ENCODE measurements at regions not wholly inside any gene's neighbourhood (a gene's known extent, or its start where the extent isn't known, plus 50 kb on each side); places are given as distances from the start of the nearest gene placed in this dataset.

DNA sequence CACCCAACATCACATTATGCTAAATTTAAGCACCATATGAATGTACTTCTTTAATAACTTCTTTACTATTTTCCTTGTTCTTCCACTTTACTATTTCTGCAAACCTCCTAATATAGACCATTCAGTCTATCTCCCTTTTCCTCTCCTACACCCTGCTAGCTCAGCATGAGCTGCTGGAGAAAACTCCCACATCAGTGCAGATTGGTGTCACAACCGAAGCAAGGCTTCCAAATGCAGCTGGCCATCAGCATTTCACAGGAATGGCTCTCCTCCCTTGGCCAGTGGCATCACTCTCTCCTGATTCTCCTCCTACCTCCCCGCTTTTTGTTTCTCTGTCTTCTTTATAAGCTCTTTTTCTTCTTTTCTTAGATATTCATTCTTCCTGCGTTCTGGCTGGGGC is 118.7 kb upstream of the ZC3H12C start:
- Histone ChIP-seq H3K4me1 (ENCODE audit: control insufficient read depth in 1 of 2, insufficient read depth in 2 of 2, low read depth in 1 of 2, low read length in 1 of 2) (peaks cover 0 to 29% of the 10 kb centered on the region in 2 experiments; a peak in 1 of 4 replicates), H3K4me2 (no peak overlapping the region), H3K36me3 (replicated peaks in 1 of 2; ENCODE audit: control insufficient read depth in 1 of 2, insufficient read depth in 2 of 2, low read length in 1 of 2) (no peaks in the 10 kb centered on the region), H3K79me2 (ENCODE audit: insufficient read depth) (no peaks in the 10 kb centered on the region), H3K27ac (ENCODE audit: low read depth in 2 of 2, low read length in 1 of 2) (no peak overlapping the region), H3F3A (replicated peaks; ENCODE audit: insufficient read depth) (no peaks in the 10 kb centered on the region), H3K27me3 (ENCODE audit: insufficient read depth) (no peaks in the 10 kb centered on the region), H3K9ac (no peak overlapping the region), H3K9me3 (no peaks in the 10 kb centered on the region), H3K9me2 (no peaks in the 10 kb centered on the region), H3K4me3 (ENCODE audit: low read depth in 2 of 2, low read length in 1 of 2) (no peak overlapping the region), H4K20me1 (ENCODE audit: insufficient read depth) (no peaks in the 10 kb centered on the region), H2AFZ (ENCODE audit: low read depth) (no peak overlapping the region)
- DNase-seq = no peak
- TF ChIP-seq NRF1 (IDR thresholded peaks at IDR 0.05; ENCODE audit: low read depth, low read length) (no peak), MEF2A (IDR thresholded peaks at IDR 0.05; ENCODE audit: borderline replicate concordance, low read depth) (no peak), GABPA (IDR thresholded peaks at IDR 0.05; ENCODE audit: low read depth) (no peak)
- POLR2A ChIA-PET = no interaction called here
- 31% methylated on average over 3 of the region's 3 CpGs for WGBS (ENCODE audit: low lambda C conversion rate)
- CTCF ChIA-PET = interaction anchor here (0.6 to 1.3 kb wide), 2 partner anchors 10 to 1276 kb away, joined by 3 read pairs; no protein-coding TSS in a partner anchor

DNA sequence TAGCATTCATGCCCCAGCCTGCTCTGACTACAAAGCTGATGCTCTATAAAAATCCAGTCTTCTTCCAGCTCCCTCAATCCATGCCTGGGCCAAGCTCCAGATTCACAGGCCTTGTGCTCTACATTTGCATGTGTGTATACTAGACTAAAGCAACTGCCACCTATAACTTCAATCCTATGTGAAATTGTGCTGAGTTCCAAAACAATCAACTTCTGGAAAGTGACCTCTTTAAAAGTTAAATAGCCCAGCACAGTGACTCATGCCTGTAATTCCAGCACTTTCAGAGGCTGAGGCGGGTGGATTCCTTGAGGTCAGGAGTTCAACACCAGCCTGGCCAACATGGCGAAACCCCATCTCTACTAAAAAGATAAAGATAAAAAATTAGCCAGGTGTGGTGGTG is 114.3 kb upstream of the ZC3H12C start:
- Histone ChIP-seq H3K36me3 (replicated peaks in 1 of 2; ENCODE audit: control insufficient read depth in 1 of 2, insufficient read depth in 2 of 2, low read length in 1 of 2) (no peaks in the 10 kb centered on the region), H3K4me3 (ENCODE audit: low read depth in 2 of 2, low read length in 1 of 2) (no peak overlapping the region), H3K4me1 (ENCODE audit: control insufficient read depth in 1 of 2, insufficient read depth in 2 of 2, low read depth in 1 of 2, low read length in 1 of 2) (0 out of 4 replicates have a peak, but pooled peaks cover 0 to 7% of the 10 kb centered on the region in 2 experiments), H3K9me2 (no peaks in the 10 kb centered on the region), H3K27me3 (ENCODE audit: insufficient read depth) (no peaks in the 10 kb centered on the region), H3K79me2 (ENCODE audit: insufficient read depth) (no peaks in the 10 kb centered on the region), H3K9ac (no peak overlapping the region), H3F3A (replicated peaks; ENCODE audit: insufficient read depth) (no peaks in the 10 kb centered on the region), H3K27ac (ENCODE audit: low read depth in 2 of 2, low read length in 1 of 2) (no peak overlapping the region), H2AFZ (ENCODE audit: low read depth) (no peak overlapping the region), H3K4me2 (no peak overlapping the region), H4K20me1 (ENCODE audit: insufficient read depth) (no peaks in the 10 kb centered on the region), H3K9me3 (no peaks in the 10 kb centered on the region)
- TF ChIP-seq, protein P1, sequence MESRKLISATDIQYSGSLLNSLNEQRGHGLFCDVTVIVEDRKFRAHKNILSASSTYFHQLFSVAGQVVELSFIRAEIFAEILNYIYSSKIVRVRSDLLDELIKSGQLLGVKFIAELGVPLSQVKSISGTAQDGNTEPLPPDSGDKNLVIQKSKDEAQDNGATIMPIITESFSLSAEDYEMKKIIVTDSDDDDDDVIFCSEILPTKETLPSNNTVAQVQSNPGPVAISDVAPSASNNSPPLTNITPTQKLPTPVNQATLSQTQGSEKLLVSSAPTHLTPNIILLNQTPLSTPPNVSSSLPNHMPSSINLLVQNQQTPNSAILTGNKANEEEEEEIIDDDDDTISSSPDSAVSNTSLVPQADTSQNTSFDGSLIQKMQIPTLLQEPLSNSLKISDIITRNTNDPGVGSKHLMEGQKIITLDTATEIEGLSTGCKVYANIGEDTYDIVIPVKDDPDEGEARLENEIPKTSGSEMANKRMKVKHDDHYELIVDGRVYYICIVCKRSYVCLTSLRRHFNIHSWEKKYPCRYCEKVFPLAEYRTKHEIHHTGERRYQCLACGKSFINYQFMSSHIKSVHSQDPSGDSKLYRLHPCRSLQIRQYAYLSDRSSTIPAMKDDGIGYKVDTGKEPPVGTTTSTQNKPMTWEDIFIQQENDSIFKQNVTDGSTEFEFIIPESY (IDR thresholded peaks at IDR 0.05; ENCODE audit: borderline replicate concordance, low read depth) = no peak
- no peak for TF ChIP-seq EP300 (IDR thresholded peaks at IDR 0.05; ENCODE audit: borderline replicate concordance in 1 of 2, low read depth in 1 of 2, low read length in 1 of 2)
- TF ChIP-seq RXRA (IDR thresholded peaks at IDR 0.05; ENCODE audit: borderline replicate concordance, low read depth) = no peak
- DNase-seq = no peak
- CTCF ChIA-PET = no interaction called here
- POLR2A ChIA-PET = no interaction called here
- 52% methylated on average over 2 of the region's 2 CpGs for WGBS (ENCODE audit: low lambda C conversion rate)

DNA sequence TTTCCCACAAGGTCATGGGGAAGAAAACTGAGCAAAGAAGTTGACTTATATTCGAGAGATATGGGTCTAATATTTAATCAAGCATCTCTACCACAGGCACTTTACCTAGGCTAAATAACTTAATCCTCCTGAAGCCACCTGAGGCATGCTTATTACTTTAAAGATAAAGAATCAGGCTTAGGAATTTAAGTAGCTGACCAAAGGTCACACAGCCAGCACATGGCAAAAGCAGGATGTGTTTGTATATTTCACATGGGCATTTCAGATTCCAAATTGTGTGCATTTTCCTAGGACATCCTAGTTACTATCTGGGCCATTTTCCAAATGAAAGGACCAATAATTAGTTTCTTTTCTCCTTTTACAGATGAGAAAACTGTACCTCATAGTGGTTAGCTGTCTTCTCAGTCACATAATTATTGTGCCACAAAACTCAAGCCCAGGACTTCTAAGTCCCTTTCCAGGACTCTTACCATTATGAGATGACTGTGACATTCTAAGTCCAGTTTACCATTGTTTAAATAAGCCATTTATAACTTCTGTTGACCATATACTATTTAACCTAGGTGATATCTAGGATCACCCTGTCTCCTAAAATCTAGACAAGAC is 112.1 kb upstream of the ZC3H12C start:
- H3K9me3 ChIP-seq = no peaks in the 10 kb centered on the region
- no peak overlapping the region for H2AFZ ChIP-seq (ENCODE audit: low read depth)
- no peaks in the 10 kb centered on the region for H3K36me3 ChIP-seq (replicated peaks in 1 of 2; ENCODE audit: control insufficient read depth in 1 of 2, insufficient read depth in 2 of 2, low read length in 1 of 2)
- 0% methylated on average over 1 of the region's 1 CpG for WGBS (ENCODE audit: low lambda C conversion rate)
- DNase-seq = no peak
- POLR2A ChIA-PET = no interaction called here
- H3K4me2 ChIP-seq = no peak overlapping the region
- CTCF ChIA-PET = interaction anchor here (1.5 kb wide), 1 partner anchor 10 kb away, joined by 4 read pairs; no protein-coding TSS in a partner anchor
- no peak overlapping the region for H3K9ac ChIP-seq
- H3K9me2 ChIP-seq = no peaks in the 10 kb centered on the region
- no peaks in the 10 kb centered on the region for H3K4me1 ChIP-seq (ENCODE audit: control insufficient read depth in 1 of 2, insufficient read depth in 2 of 2, low read depth in 1 of 2, low read length in 1 of 2)
- H3K27ac ChIP-seq (ENCODE audit: low read depth in 2 of 2, low read length in 1 of 2) = no peak overlapping the region
- H3K4me3 ChIP-seq (ENCODE audit: low read depth in 2 of 2, low read length in 1 of 2) = no peak overlapping the region
- no peaks in the 10 kb centered on the region for H3F3A ChIP-seq (replicated peaks; ENCODE audit: insufficient read depth)
- no peaks in the 10 kb centered on the region for H4K20me1 ChIP-seq (ENCODE audit: insufficient read depth)
- H3K79me2 ChIP-seq (ENCODE audit: insufficient read depth) = no peaks in the 10 kb centered on the region
- H3K27me3 ChIP-seq (ENCODE audit: insufficient read depth) = no peaks in the 10 kb centered on the region
- no peak for TF ChIP-seq FOXJ3 (CRISPR knock-in tag; IDR thresholded peaks at IDR 0.05)
- TF ChIP-seq, protein P1 (IDR thresholded peaks at IDR 0.05; ENCODE audit: borderline replicate concordance, low read depth) = no peak
- TF ChIP-seq, protein P2, sequence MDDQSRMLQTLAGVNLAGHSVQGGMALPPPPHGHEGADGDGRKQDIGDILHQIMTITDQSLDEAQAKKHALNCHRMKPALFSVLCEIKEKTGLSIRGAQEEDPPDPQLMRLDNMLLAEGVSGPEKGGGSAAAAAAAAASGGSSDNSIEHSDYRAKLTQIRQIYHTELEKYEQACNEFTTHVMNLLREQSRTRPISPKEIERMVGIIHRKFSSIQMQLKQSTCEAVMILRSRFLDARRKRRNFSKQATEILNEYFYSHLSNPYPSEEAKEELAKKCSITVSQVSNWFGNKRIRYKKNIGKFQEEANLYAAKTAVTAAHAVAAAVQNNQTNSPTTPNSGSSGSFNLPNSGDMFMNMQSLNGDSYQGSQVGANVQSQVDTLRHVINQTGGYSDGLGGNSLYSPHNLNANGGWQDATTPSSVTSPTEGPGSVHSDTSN (IDR thresholded peaks at IDR 0.05) = no peak
- TF ChIP-seq CHD2 (IDR thresholded peaks at IDR 0.05; ENCODE audit: low read length, partially characterized antibody) = no peak
- TF ChIP-seq, protein P3, sequence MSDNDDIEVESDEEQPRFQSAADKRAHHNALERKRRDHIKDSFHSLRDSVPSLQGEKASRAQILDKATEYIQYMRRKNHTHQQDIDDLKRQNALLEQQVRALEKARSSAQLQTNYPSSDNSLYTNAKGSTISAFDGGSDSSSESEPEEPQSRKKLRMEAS (IDR thresholded peaks at IDR 0.05; ENCODE audit: low read depth) = no peak
- no peak for TF ChIP-seq GABPA (IDR thresholded peaks at IDR 0.05; ENCODE audit: low read depth)
- TF ChIP-seq POLR2AphosphoS5 (IDR thresholded peaks at IDR 0.05; ENCODE audit: low read depth, low read length) = no peak
- TF ChIP-seq ELF1 (IDR thresholded peaks at IDR 0.05) = no peak
- no peak for TF ChIP-seq FOXM1 (IDR thresholded peaks at IDR 0.05; ENCODE audit: low read depth)
- TF ChIP-seq EZH2phosphoT487 (IDR thresholded peaks at IDR 0.05; ENCODE audit: borderline replicate concordance, low read depth) = no peak
- no peak for TF ChIP-seq FOSL2 (IDR thresholded peaks at IDR 0.05; ENCODE audit: borderline replicate concordance, low read depth)
- TF ChIP-seq RCOR1 (IDR thresholded peaks at IDR 0.05; ENCODE audit: low read length) = no peak
- TF ChIP-seq SMC3 (IDR thresholded peaks at IDR 0.05; ENCODE audit: low read depth, low read length) = no peak
- TF ChIP-seq JUND (IDR thresholded peaks at IDR 0.05) = no peak

Measured in SK-N-SH (cell line).